HEK293 (cell line): ENCODE measurements at regions not wholly inside any gene's neighbourhood (a gene's known extent, or its start where the extent isn't known, plus 50 kb on each side); places are given as distances from the start of the nearest gene placed in this dataset.

ENCODE experiments used
- CTCF ChIA-PET: fragments of 350-600 bp; formaldehyde crosslinking; extraction: SDS; loops from one replicate; lab custom pipeline; 2021; ENCODE audit warnings: antibody characterized with exemption; lab: Yijun Ruan, JAX
- POLR2A ChIA-PET: fragments of 300-600 bp; formaldehyde crosslinking; extraction: SDS; loops from one replicate; lab custom pipeline; 2020; ENCODE audit warnings: antibody characterized with exemption, inconsistent platforms; lab: Yijun Ruan, JAX
- H3K27ac ChIP-seq: fragments of 200-500 bp; sonication (Bioruptor generic); 2 replicates; pipeline ENCODE4 v1.5.1; 2014; ENCODE audit warnings: low read depth, low read length, control low read depth, inconsistent platforms; ENCODE audit errors: extremely low read depth
- H3K36me3 ChIP-seq, 2 experiments: fragments of 200-500 bp in 1 of 2; sonication (Bioruptor generic) in 1 of 2; 1 replicate in 1 of 2; 2 replicates in 1 of 2; pipeline ENCODE4 v1.5.1; 2014 to 2017; ENCODE audit warnings: inconsistent platforms in 2 of 2, low read length in 2 of 2; ENCODE audit not compliant: control insufficient read depth in 2 of 2, insufficient read depth in 1 of 2
- H3K4me1 ChIP-seq: fragments of 200-500 bp; sonication (Bioruptor generic); 2 replicates; pipeline ENCODE4 v1.5.1; 2014; ENCODE audit warnings: mild to moderate bottlenecking, low read length, inconsistent platforms; ENCODE audit not compliant: control insufficient read depth, insufficient read depth
- H3K4me3 ChIP-seq: 2 replicates; pipeline ENCODE4 v1.5.1; 2011; ENCODE audit warnings: low read depth, mild to moderate bottlenecking, control low read depth, low read length, moderate library complexity
- H3K9me3 ChIP-seq: fragments of 200-500 bp; sonication (Bioruptor generic); 2 replicates; pipeline ENCODE4 v1.5.1; 2014; ENCODE audit warnings: low read depth, low read length, inconsistent platforms; ENCODE audit not compliant: control insufficient read depth, insufficient read depth
- CTCF ChIP-seq: fragments of 450-650 bp; formaldehyde crosslinking; IDR thresholded peaks from 2 replicates; pipeline ENCODE4 v1.5.1; 2016; ENCODE audit warnings: missing biosample characterization, missing genetic modification characterization
- GLIS1 ChIP-seq: fragments of 450-650 bp; formaldehyde crosslinking; IDR thresholded peaks from 2 replicates; pipeline ENCODE4 v1.5.1; 2016; ENCODE audit warnings: missing biosample characterization, missing genetic modification characterization
- KLF9 ChIP-seq: fragments of 450-650 bp; formaldehyde crosslinking; IDR thresholded peaks from 2 replicates; pipeline ENCODE4 v1.5.1; 2016; ENCODE audit warnings: missing biosample characterization, missing genetic modification characterization, low read depth
- ZFP69B ChIP-seq: fragments of 450-650 bp; formaldehyde crosslinking; IDR thresholded peaks from 2 replicates; pipeline ENCODE4 v1.5.1; 2016; ENCODE audit warnings: missing biosample characterization, missing genetic modification characterization
- ZNF10 ChIP-seq: fragments of 450-650 bp; formaldehyde crosslinking; IDR thresholded peaks from 2 replicates; pipeline ENCODE4 v1.5.1; 2017; ENCODE audit warnings: missing biosample characterization, missing genetic modification characterization
- ZNF121 ChIP-seq: fragments of 450-650 bp; formaldehyde crosslinking; IDR thresholded peaks from 2 replicates; pipeline ENCODE4 v1.5.1; 2016; ENCODE audit warnings: missing biosample characterization, missing genetic modification characterization
- ZNF140 ChIP-seq: fragments of 450-650 bp; formaldehyde crosslinking; IDR thresholded peaks from 2 replicates; pipeline ENCODE4 v1.5.1; 2016; ENCODE audit warnings: missing biosample characterization, missing genetic modification characterization
- ZNF174 ChIP-seq: fragments of 450-650 bp; formaldehyde crosslinking; IDR thresholded peaks from 2 replicates; pipeline ENCODE4 v1.5.0; 2017; ENCODE audit warnings: missing biosample characterization, mild to moderate bottlenecking, missing genetic modification characterization
- ZNF202 ChIP-seq: fragments of 450-650 bp; formaldehyde crosslinking; IDR thresholded peaks from 2 replicates; pipeline ENCODE4 v1.5.1; 2016; ENCODE audit warnings: missing biosample characterization, missing genetic modification characterization, borderline replicate concordance
- ZNF248 ChIP-seq: fragments of 450-650 bp; formaldehyde crosslinking; IDR thresholded peaks from 2 replicates; pipeline ENCODE4 v1.5.1; 2017; ENCODE audit warnings: missing biosample characterization, missing genetic modification characterization
- ZNF266 ChIP-seq: fragments of 450-650 bp; formaldehyde crosslinking; IDR thresholded peaks from 2 replicates; pipeline ENCODE4 v1.5.1; 2016; ENCODE audit warnings: missing biosample characterization, missing genetic modification characterization, low read depth
- ZNF391 ChIP-seq: fragments of 450-650 bp; formaldehyde crosslinking; IDR thresholded peaks from 2 replicates; pipeline ENCODE4 v1.5.1; 2016; ENCODE audit warnings: low read depth, missing biosample characterization, missing genetic modification characterization, borderline replicate concordance
- ZNF398 ChIP-seq: fragments of 450-650 bp; formaldehyde crosslinking; IDR thresholded peaks from 2 replicates; pipeline ENCODE4 v1.5.1; 2017; ENCODE audit warnings: missing biosample characterization, missing genetic modification characterization
- ZNF426 ChIP-seq: fragments of 450-650 bp; formaldehyde crosslinking; IDR thresholded peaks from 2 replicates; pipeline ENCODE4 v1.5.1; 2017; ENCODE audit warnings: missing biosample characterization, missing genetic modification characterization, mild to moderate bottlenecking, inconsistent platforms, moderate library complexity
- ZNF791 ChIP-seq: fragments of 450-650 bp; formaldehyde crosslinking; IDR thresholded peaks from 2 replicates; pipeline ENCODE4 v1.5.1; 2016; ENCODE audit warnings: missing biosample characterization, missing genetic modification characterization
- TF ChIP-seq, protein P1 (sequence below): fragments of 450-650 bp; formaldehyde crosslinking; IDR thresholded peaks from 2 replicates; pipeline ENCODE4 v1.5.1; 2016; ENCODE audit warnings: missing biosample characterization, missing genetic modification characterization
- TF ChIP-seq, protein P2 (sequence below): fragments of 450-650 bp; formaldehyde crosslinking; IDR thresholded peaks from 2 replicates; pipeline ENCODE4 v1.5.1; 2017; ENCODE audit warnings: missing biosample characterization, missing genetic modification characterization
- TF ChIP-seq, protein P3 (sequence below): fragments of 450-650 bp; formaldehyde crosslinking; conservative IDR thresholded peaks from 2 replicates; pipeline ENCODE4 v1.5.1; 2016; ENCODE audit warnings: low read depth, missing biosample characterization, missing genetic modification characterization

- H3K27ac ChIP-seq: no peak overlapping the region
- no peaks in the 10 kb centered on the region for H3K9me3 ChIP-seq
- no peak overlapping the region for H3K4me3 ChIP-seq
- H3K4me1 ChIP-seq: peaks cover 11% of the 10 kb centered on the region
- TF ChIP-seq ZNF202 (tag by site-specific recombination) (no peak), ZNF391 (tag by site-specific recombination) (no peak), ZNF140 (no peak), KLF9 (no peak), ZNF426 (tag by site-specific recombination) (no peak), ZNF121 (tag by site-specific recombination) (no peak), CTCF (tag by site-specific recombination) (no peak), ZNF398 (tag by site-specific recombination) (no peak), ZFP69B (tag by site-specific recombination) (no peak)
- TF ChIP-seq, protein P1, sequence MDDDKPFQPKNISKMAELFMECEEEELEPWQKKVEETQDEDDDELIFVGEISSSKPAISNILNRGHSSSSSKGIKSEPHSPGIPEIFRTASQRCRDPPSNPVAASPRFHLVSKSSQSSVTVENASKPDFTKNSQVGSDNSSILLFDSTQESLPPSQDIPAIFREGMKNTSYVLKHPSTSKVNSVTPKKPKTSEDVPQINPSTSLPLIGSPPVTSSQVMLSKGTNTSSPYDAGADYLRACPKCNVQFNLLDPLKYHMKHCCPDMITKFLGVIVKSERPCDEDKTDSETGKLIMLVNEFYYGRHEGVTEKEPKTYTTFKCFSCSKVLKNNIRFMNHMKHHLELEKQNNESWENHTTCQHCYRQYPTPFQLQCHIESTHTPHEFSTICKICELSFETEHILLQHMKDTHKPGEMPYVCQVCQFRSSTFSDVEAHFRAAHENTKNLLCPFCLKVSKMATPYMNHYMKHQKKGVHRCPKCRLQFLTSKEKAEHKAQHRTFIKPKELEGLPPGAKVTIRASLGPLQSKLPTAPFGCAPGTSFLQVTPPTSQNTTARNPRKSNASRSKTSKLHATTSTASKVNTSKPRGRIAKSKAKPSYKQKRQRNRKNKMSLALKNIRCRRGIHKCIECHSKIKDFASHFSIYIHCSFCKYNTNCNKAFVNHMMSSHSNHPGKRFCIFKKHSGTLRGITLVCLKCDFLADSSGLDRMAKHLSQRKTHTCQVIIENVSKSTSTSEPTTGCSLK (tag by site-specific recombination): no peak
- no peaks in the 10 kb centered on the region for H3K36me3 ChIP-seq
- POLR2A ChIA-PET: no interaction called here
- CTCF ChIA-PET: no interaction called here
Measured at GRCh38 chr12:123092866-123093265, 58.0 kb downstream of the PITPNM2 start.

- ChIA-PET CTCF (no interaction called here), POLR2A (no interaction called here)
- Histone ChIP-seq H3K4me3 (no peak overlapping the region), H3K36me3 (no peaks in the 10 kb centered on the region), H3K27ac (no peak overlapping the region), H3K4me1 (peaks cover 11% of the 10 kb centered on the region), H3K9me3 (no peaks in the 10 kb centered on the region)
- TF ChIP-seq ZNF266 (tag by site-specific recombination) (no peak), ZNF791 (tag by site-specific recombination) (no peak), ZNF248 (tag by site-specific recombination) (no peak), ZNF174 (no peak), ZNF391 (tag by site-specific recombination) (no peak), ZNF10 (tag by site-specific recombination) (no peak), GLIS1 (tag by site-specific recombination) (no peak)
- TF ChIP-seq, protein P2, sequence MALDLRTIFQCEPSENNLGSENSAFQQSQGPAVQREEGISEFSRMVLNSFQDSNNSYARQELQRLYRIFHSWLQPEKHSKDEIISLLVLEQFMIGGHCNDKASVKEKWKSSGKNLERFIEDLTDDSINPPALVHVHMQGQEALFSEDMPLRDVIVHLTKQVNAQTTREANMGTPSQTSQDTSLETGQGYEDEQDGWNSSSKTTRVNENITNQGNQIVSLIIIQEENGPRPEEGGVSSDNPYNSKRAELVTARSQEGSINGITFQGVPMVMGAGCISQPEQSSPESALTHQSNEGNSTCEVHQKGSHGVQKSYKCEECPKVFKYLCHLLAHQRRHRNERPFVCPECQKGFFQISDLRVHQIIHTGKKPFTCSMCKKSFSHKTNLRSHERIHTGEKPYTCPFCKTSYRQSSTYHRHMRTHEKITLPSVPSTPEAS (tag by site-specific recombination): no peak
- TF ChIP-seq, protein P3, sequence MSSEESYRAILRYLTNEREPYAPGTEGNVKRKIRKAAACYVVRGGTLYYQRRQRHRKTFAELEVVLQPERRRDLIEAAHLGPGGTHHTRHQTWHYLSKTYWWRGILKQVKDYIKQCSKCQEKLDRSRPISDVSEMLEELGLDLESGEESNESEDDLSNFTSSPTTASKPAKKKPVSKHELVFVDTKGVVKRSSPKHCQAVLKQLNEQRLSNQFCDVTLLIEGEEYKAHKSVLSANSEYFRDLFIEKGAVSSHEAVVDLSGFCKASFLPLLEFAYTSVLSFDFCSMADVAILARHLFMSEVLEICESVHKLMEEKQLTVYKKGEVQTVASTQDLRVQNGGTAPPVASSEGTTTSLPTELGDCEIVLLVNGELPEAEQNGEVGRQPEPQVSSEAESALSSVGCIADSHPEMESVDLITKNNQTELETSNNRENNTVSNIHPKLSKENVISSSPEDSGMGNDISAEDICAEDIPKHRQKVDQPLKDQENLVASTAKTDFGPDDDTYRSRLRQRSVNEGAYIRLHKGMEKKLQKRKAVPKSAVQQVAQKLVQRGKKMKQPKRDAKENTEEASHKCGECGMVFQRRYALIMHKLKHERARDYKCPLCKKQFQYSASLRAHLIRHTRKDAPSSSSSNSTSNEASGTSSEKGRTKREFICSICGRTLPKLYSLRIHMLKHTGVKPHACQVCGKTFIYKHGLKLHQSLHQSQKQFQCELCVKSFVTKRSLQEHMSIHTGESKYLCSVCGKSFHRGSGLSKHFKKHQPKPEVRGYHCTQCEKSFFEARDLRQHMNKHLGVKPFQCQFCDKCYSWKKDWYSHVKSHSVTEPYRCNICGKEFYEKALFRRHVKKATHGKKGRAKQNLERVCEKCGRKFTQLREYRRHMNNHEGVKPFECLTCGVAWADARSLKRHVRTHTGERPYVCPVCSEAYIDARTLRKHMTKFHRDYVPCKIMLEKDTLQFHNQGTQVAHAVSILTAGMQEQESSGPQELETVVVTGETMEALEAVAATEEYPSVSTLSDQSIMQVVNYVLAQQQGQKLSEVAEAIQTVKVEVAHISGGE: no peak
Measured at GRCh38 chr12:123091230-123092150, 59.4 kb downstream of the PITPNM2 start.
